Adrenal gland (tissue), 5 donors: ENCODE measurements at regions not wholly inside any gene's neighbourhood (a gene's known extent, or its start where the extent isn't known, plus 50 kb on each side); places are given as distances from the start of the nearest gene placed in this dataset.

ENCODE experiments used
- POLR2A ChIP-seq, 2 donors: fragments of 450-650 bp; IDR thresholded peaks; one replicate each; pipeline ENCODE4 v1.6.1; 2017; ENCODE audit warnings: antibody characterized with exemption in 2 of 2, mild to moderate bottlenecking in 2 of 2, moderate library complexity in 1 of 2
- TF ChIP-seq, protein P1 (sequence below), 6 experiments: fragments of 450-650 bp in 4 of 6; fragments of 200-600 bp in 2 of 6; sonication (generic) in 1 of 6; IDR thresholded peaks; 1 replicate in 5 of 6; 2 replicates in 1 of 6; pipeline versions ENCODE4 v1.5.1 to v1.8.0; 2016 to 2021; ENCODE audit warnings: antibody characterized with exemption in 6 of 6, mild to moderate bottlenecking in 2 of 6, moderate library complexity in 1 of 6
- donor health status: DM: no; HTN: no; CAD: no.

- no peak for TF ChIP-seq POLR2A (IDR thresholded peaks at IDR 0.05)
- TF ChIP-seq, protein P1, sequence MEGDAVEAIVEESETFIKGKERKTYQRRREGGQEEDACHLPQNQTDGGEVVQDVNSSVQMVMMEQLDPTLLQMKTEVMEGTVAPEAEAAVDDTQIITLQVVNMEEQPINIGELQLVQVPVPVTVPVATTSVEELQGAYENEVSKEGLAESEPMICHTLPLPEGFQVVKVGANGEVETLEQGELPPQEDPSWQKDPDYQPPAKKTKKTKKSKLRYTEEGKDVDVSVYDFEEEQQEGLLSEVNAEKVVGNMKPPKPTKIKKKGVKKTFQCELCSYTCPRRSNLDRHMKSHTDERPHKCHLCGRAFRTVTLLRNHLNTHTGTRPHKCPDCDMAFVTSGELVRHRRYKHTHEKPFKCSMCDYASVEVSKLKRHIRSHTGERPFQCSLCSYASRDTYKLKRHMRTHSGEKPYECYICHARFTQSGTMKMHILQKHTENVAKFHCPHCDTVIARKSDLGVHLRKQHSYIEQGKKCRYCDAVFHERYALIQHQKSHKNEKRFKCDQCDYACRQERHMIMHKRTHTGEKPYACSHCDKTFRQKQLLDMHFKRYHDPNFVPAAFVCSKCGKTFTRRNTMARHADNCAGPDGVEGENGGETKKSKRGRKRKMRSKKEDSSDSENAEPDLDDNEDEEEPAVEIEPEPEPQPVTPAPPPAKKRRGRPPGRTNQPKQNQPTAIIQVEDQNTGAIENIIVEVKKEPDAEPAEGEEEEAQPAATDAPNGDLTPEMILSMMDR (IDR thresholded peaks at IDR 0.05), result no peak
Observed at GRCh38 chr2:164008752-164009151, 272.9 kb upstream of the FIGN start.
